Upper lobe of left lung (tissue), 6 donors: ENCODE measurements at regions not wholly inside any gene's neighbourhood (a gene's known extent, or its start where the extent isn't known, plus 50 kb on each side); places are given as distances from the start of the nearest gene placed in this dataset.

Experiments used
- ATAC-seq, 2 donors: fragments of 200-7000 bp; cut with Tn5 transposase; one replicate each; pipeline ENCODE4 v1.9.1; 2022; ENCODE audit warnings: mild to moderate bottlenecking in 2 of 2, moderate library complexity in 2 of 2; ENCODE audit not compliant: low FRiP score in 2 of 2
- DNase-seq, 2 donors: peaks; one replicate each; pipeline ENCODE4 v3.0.0-alpha.2; 2019 to 2020
- H3K27ac ChIP-seq, 4 donors: fragments of 200-600 bp; sonication (generic); one replicate each; pipeline ENCODE4 v1.5.1; 2016 to 2019
- H3K27me3 ChIP-seq, 4 donors: fragments of 200-600 bp; sonication (generic); one replicate each; pipeline ENCODE4 v1.5.1; 2017 to 2019
- H3K36me3 ChIP-seq, 4 donors: fragments of 200-600 bp; sonication (generic); one replicate each; pipeline ENCODE4 v1.5.1; 2016 to 2019
- H3K4me1 ChIP-seq, 4 donors: fragments of 200-600 bp; sonication (generic); one replicate each; pipeline ENCODE4 v1.5.1; 2018 to 2019
- H3K4me3 ChIP-seq, 4 donors: fragments of 200-600 bp; sonication (generic); one replicate each; pipeline ENCODE4 v1.5.1; 2017 to 2019; ENCODE audit warnings: mild to moderate bottlenecking in 2 of 4, moderate library complexity in 1 of 4
- H3K9me3 ChIP-seq, 4 donors: fragments of 200-600 bp; sonication (generic); one replicate each; pipeline ENCODE4 v1.5.1; 2018 to 2019
- CTCF ChIP-seq, 6 experiments: fragments of 450-650 bp in 4 of 6; fragments of 200-600 bp in 2 of 6; sonication (generic) in 2 of 6; IDR thresholded peaks; one replicate each; pipeline ENCODE4 v1.5.1; 2016 to 2019; ENCODE audit warnings: antibody characterized with exemption in 6 of 6
- EP300 ChIP-seq, 4 donors: sonication (generic); formaldehyde crosslinking; IDR thresholded peaks; one replicate each; pipeline ENCODE4 v1.5.1; 2017; ENCODE audit warnings: antibody characterized with exemption in 4 of 4, control low read depth in 2 of 4
- POLR2A ChIP-seq, 4 donors: fragments of 450-650 bp; IDR thresholded peaks; one replicate each; pipeline ENCODE4 v1.5.1; 2016 to 2017; ENCODE audit warnings: antibody characterized with exemption in 4 of 4, mild to moderate bottlenecking in 2 of 4
- POLR2AphosphoS5 ChIP-seq, 2 donors: sonication (generic); formaldehyde crosslinking; IDR thresholded peaks; one replicate each; pipeline ENCODE4 v1.5.1; 2017; ENCODE audit warnings: antibody characterized with exemption in 2 of 2
- WGBS, 2 donors: methylation state at CpG; one replicate each; pipeline ENCODE4 v1.1.5; 2017 to 2018; 5-methylcytosine and 5-hydroxymethylcytosine counted together
- donor health status: DM: no; HTN: no; CAD: no; lungs with moderate emphysema.
- donor health status: DM: no; HTN: yes; CAD: no; lungs with severe emphysema.

- peak in 1 of 2 donors; percentile 36 for ATAC-seq
- Histone ChIP-seq H3K27me3 (no peaks in the 10 kb centered on the region), H3K36me3 (no peaks in the 10 kb centered on the region), H3K9me3 (no peaks in the 10 kb centered on the region), H3K27ac (peak overlapping the region in 3 of 4 donors; percentile 67 to 72 (median 69)), H3K4me1 (peaks cover 2 to 25% (median 8%) of the 10 kb centered on the region in 4 donors), H3K4me3 (no peak overlapping the region)
- peak in 1 of 2 donors; percentile 51 for DNase-seq
- TF ChIP-seq EP300 (IDR thresholded peaks at IDR 0.05) (peak in 2 of 4 donors; percentile 6 to 64), POLR2A (IDR thresholded peaks at IDR 0.05) (no peak)
- WGBS, 2 donors: 56 to 67% methylated on average over 6 of the region's 6 CpGs
Observed at GRCh38 chr9:91077624-91078368, 276.2 kb downstream of the SYK start.

GRCh38 chr9:91078369-91078695, 276.7 kb downstream of the SYK start:
- H3K27ac ChIP-seq: peak overlapping the region in 1 of 4 donors; percentile 72
- peak in 1 of 2 donors; percentile 64 for ATAC-seq

GRCh38 chr9:91082731-91083130, 279.0 kb downstream of the AUH start:
- no peaks in the 10 kb centered on the region for H3K36me3 ChIP-seq
- no peak overlapping the region for H3K4me3 ChIP-seq
- peaks cover 0 to 2% (median 0%) of the 10 kb centered on the region in 4 donors for H3K27me3 ChIP-seq
- H3K27ac ChIP-seq: no peak overlapping the region
- no peak for TF ChIP-seq EP300 (IDR thresholded peaks at IDR 0.05)
- no peak for TF ChIP-seq CTCF (IDR thresholded peaks at IDR 0.05)
- TF ChIP-seq POLR2A (IDR thresholded peaks at IDR 0.05): no peak
- TF ChIP-seq POLR2AphosphoS5 (IDR thresholded peaks at IDR 0.05): no peak
- no peaks in the 10 kb centered on the region for H3K9me3 ChIP-seq
- DNase-seq (no peak), ATAC-seq (no peak)
- 64 to 66% methylated on average over 4 of the region's 4 CpGs for WGBS, 2 donors
- H3K4me1 ChIP-seq: peaks cover 0 to 6% (median 0%) of the 10 kb centered on the region in 4 donors

More at GRCh38 chr9:91078369-91078695, 276.7 kb downstream of the SYK start:
- H3K4me1 ChIP-seq: peaks cover 0 to 19% (median 3%) of the 10 kb centered on the region in 4 donors
- no peaks in the 10 kb centered on the region for H3K36me3 ChIP-seq
- H3K9me3 ChIP-seq: no peaks in the 10 kb centered on the region
- no peak for DNase-seq
- no peaks in the 10 kb centered on the region for H3K27me3 ChIP-seq
- no peak for TF ChIP-seq POLR2AphosphoS5 (IDR thresholded peaks at IDR 0.05)
- H3K4me3 ChIP-seq: no peak overlapping the region
- WGBS, 2 donors: 51 to 70% methylated on average over 5 of the region's 5 CpGs

- Histone ChIP-seq H3K4me3 (no peak overlapping the region), H3K4me1 (no peaks in the 10 kb centered on the region), H3K9me3 (no peaks in the 10 kb centered on the region), H3K27ac (no peak overlapping the region), H3K27me3 (peaks cover 0 to 2% (median 0%) of the 10 kb centered on the region in 4 donors), H3K36me3 (no peaks in the 10 kb centered on the region)
- TF ChIP-seq CTCF (IDR thresholded peaks at IDR 0.05) (no peak), POLR2A (IDR thresholded peaks at IDR 0.05) (no peak), EP300 (IDR thresholded peaks at IDR 0.05) (no peak), POLR2AphosphoS5 (IDR thresholded peaks at IDR 0.05) (no peak)
- DNase-seq: no peak
- ATAC-seq: no peak
- WGBS, 2 donors: 69 to 75% methylated on average over 2 of the region's 2 CpGs
Observed at GRCh38 chr9:91084896-91085516, 276.7 kb downstream of the AUH start.

GRCh38 chr9:91085517-91086291, 276.0 kb downstream of the AUH start:
- WGBS, 2 donors: 55 to 60% methylated on average over 2 of the region's 2 CpGs
- H3K36me3 ChIP-seq: no peaks in the 10 kb centered on the region
- no peak overlapping the region for H3K4me3 ChIP-seq
- ATAC-seq (peak in 1 of 2 donors; percentile 42), DNase-seq (no peak)
- no peaks in the 10 kb centered on the region for H3K9me3 ChIP-seq
- TF ChIP-seq POLR2A (IDR thresholded peaks at IDR 0.05) (no peak), CTCF (IDR thresholded peaks at IDR 0.05) (no peak), EP300 (IDR thresholded peaks at IDR 0.05) (no peak), POLR2AphosphoS5 (IDR thresholded peaks at IDR 0.05) (no peak)
- H3K4me1 ChIP-seq: no peaks in the 10 kb centered on the region
- H3K27ac ChIP-seq: no peak overlapping the region
- H3K27me3 ChIP-seq: peaks cover 0 to 2% (median 0%) of the 10 kb centered on the region in 4 donors
